HEK293 (cell line): ENCODE measurements at regions not wholly inside any gene's neighbourhood (a gene's known extent, or its start where the extent isn't known, plus 50 kb on each side); places are given as distances from the start of the nearest gene placed in this dataset.
"Not testable (repeated sequence)": the region's sequence is repeated elsewhere in the genome, so short reads cannot be mapped to it uniquely, and the experiment has no call there.

Source experiments
- HOXA7 ChIP-seq: sonication (generic); formaldehyde crosslinking; IDR thresholded peaks from 2 replicates; pipeline ENCODE4 v1.8.1; 2022; ENCODE audit warnings: missing genetic modification reagents, borderline replicate concordance
- PRDM4 ChIP-seq: fragments of 450-650 bp; formaldehyde crosslinking; IDR thresholded peaks from 2 replicates; pipeline ENCODE4 v1.5.1; 2017; ENCODE audit warnings: missing biosample characterization, missing genetic modification characterization
- ZNF292 ChIP-seq: fragments of 450-650 bp; formaldehyde crosslinking; IDR thresholded peaks from 2 replicates; pipeline ENCODE4 v1.5.1; 2016; ENCODE audit warnings: low read depth, missing biosample characterization, missing genetic modification characterization, borderline replicate concordance

- TF ChIP-seq ZNF292 (tag by site-specific recombination); PRDM4 (tag by site-specific recombination); HOXA7 (CRISPR knock-in tag): not testable (repeated sequence)
Measured at GRCh38 chr6:137809895-137810553, 57.0 kb upstream of the TNFAIP3 start.
